HepG2 (cell line): ENCODE measurements at regions not wholly inside any gene's neighbourhood (a gene's known extent, or its start where the extent isn't known, plus 50 kb on each side); places are given as distances from the start of the nearest gene placed in this dataset.

Experiments used
- ADNP ChIP-seq: sonication (generic); formaldehyde crosslinking; IDR thresholded peaks from 2 replicates; pipeline ENCODE4 v1.4.0; 2020; ENCODE audit warnings: missing genetic modification reagents
- ARHGAP35 ChIP-seq: sonication (generic); formaldehyde crosslinking; IDR thresholded peaks from 2 replicates; pipeline ENCODE4 v1.9.0; 2022; ENCODE audit warnings: mild to moderate bottlenecking, inconsistent platforms, moderate library complexity, missing genetic modification reagents, borderline replicate concordance
- FOSL2 ChIP-seq: sonication (generic); formaldehyde crosslinking; IDR thresholded peaks from 2 replicates; pipeline ENCODE4 v1.4.0; 2020; ENCODE audit warnings: missing genetic modification reagents
- GABPB1 ChIP-seq: IDR thresholded peaks from 2 replicates; pipeline ENCODE4 v1.6.1; 2016; ENCODE audit warnings: mild to moderate bottlenecking, missing genetic modification reagents, moderate library complexity, missing compliant biosample characterization
- JUNB ChIP-seq: sonication (generic); formaldehyde crosslinking; IDR thresholded peaks from 2 replicates; pipeline ENCODE4 v1.8.0; 2022; ENCODE audit warnings: missing genetic modification reagents, mild to moderate bottlenecking, borderline replicate concordance
- MTF2 ChIP-seq: sonication (generic); formaldehyde crosslinking; IDR thresholded peaks from 2 replicates; pipeline ENCODE4 v1.5.0; 2020; ENCODE audit warnings: missing genetic modification reagents, borderline replicate concordance
- RAD21 ChIP-seq: fragments of 450-650 bp; formaldehyde crosslinking; IDR thresholded peaks from 2 replicates; pipeline ENCODE4 v1.5.0; 2020; ENCODE audit warnings: mild to moderate bottlenecking
- RARA ChIP-seq: IDR thresholded peaks from 2 replicates; pipeline ENCODE4 v1.6.1; 2016; ENCODE audit warnings: missing genetic modification reagents, missing compliant biosample characterization
- SMC3 ChIP-seq: IDR thresholded peaks from 2 replicates; pipeline ENCODE4 v1.6.1; 2011; ENCODE audit warnings: low read length, improper control_type of control experiment
- THYN1 ChIP-seq: sonication (generic); formaldehyde crosslinking; IDR thresholded peaks from 2 replicates; pipeline ENCODE4 v1.8.1; 2023; ENCODE audit warnings: low read depth, mild to moderate bottlenecking, moderate library complexity, missing genetic modification reagents, borderline replicate concordance
- ZBTB20 ChIP-seq: sonication (generic); formaldehyde crosslinking; IDR thresholded peaks from 2 replicates; pipeline ENCODE4 v1.8.1; 2023; ENCODE audit warnings: missing genetic modification reagents, low read depth, mild to moderate bottlenecking, borderline replicate concordance
- ZFP37 ChIP-seq: sonication (generic); formaldehyde crosslinking; IDR thresholded peaks from 2 replicates; pipeline ENCODE4 v1.4.0; 2020; ENCODE audit warnings: missing genetic modification reagents, borderline replicate concordance
- ZKSCAN5 ChIP-seq: sonication (generic); formaldehyde crosslinking; IDR thresholded peaks from 2 replicates; pipeline ENCODE4 v1.5.1; 2020; ENCODE audit warnings: mild to moderate bottlenecking, missing genetic modification reagents
- ZNF101 ChIP-seq: sonication (generic); formaldehyde crosslinking; IDR thresholded peaks from 2 replicates; pipeline ENCODE4 v1.4.0; 2020; ENCODE audit warnings: mild to moderate bottlenecking, low read depth, missing genetic modification reagents, borderline replicate concordance
- ZNF124 ChIP-seq: sonication (generic); formaldehyde crosslinking; IDR thresholded peaks from 2 replicates; pipeline ENCODE4 v1.4.0; 2020; ENCODE audit warnings: missing genetic modification reagents
- ZNF17 ChIP-seq: sonication (generic); formaldehyde crosslinking; IDR thresholded peaks from 2 replicates; pipeline ENCODE4 v1.5.0; 2020; ENCODE audit warnings: mild to moderate bottlenecking, missing genetic modification reagents
- ZNF709 ChIP-seq: sonication (generic); formaldehyde crosslinking; IDR thresholded peaks from 2 replicates; pipeline ENCODE4 v1.5.0; 2020; ENCODE audit warnings: mild to moderate bottlenecking, missing genetic modification reagents
- ZNF883 ChIP-seq: sonication (generic); formaldehyde crosslinking; IDR thresholded peaks from 2 replicates; pipeline ENCODE4 v1.5.1; 2020; ENCODE audit warnings: mild to moderate bottlenecking, missing genetic modification reagents; ENCODE audit errors: not compliant biosample characterization
- TF ChIP-seq, protein P1 (sequence below): sonication (generic); formaldehyde crosslinking; IDR thresholded peaks from 2 replicates; pipeline ENCODE4 v1.5.0; 2020; ENCODE audit warnings: mild to moderate bottlenecking, missing genetic modification reagents, moderate library complexity
- TF ChIP-seq, protein P2 (sequence below): sonication (generic); formaldehyde crosslinking; IDR thresholded peaks from 2 replicates; pipeline ENCODE4 v1.4.0; 2020; ENCODE audit warnings: mild to moderate bottlenecking, missing genetic modification reagents
- TF ChIP-seq, protein P3 (sequence below): sonication (generic); formaldehyde crosslinking; conservative IDR thresholded peaks from 2 replicates; pipeline ENCODE4 v1.8.1; 2023; ENCODE audit warnings: missing genetic modification reagents

DNA sequence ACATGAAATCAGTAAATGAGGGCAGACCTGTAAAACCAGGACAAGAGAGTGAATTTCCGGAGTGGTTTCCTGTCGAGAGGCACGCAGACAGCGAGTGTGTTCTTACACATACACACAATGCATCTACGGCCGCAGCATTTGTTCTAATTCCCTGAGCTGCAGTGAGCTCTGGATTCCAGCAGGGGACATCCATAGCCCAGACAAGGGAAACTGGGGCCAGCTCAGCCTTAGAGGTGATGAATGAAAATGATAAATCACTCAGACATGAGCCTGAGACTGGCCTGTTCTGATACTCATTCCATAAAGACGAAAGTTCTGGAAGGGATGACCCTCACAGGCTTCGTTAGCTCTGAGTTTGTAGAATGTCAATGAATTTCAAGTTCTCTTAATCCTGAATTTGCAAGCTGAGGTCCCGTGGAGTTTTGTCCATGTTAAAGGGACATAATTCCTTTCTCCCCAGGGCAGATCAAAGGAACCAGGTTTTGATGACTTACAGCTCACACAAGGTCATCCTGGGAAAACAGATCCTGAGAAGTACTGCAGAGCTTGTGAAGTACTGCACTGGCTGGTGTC, 207.9 kb upstream of the C1orf87 start (continued):
- TF ChIP-seq, protein P1, sequence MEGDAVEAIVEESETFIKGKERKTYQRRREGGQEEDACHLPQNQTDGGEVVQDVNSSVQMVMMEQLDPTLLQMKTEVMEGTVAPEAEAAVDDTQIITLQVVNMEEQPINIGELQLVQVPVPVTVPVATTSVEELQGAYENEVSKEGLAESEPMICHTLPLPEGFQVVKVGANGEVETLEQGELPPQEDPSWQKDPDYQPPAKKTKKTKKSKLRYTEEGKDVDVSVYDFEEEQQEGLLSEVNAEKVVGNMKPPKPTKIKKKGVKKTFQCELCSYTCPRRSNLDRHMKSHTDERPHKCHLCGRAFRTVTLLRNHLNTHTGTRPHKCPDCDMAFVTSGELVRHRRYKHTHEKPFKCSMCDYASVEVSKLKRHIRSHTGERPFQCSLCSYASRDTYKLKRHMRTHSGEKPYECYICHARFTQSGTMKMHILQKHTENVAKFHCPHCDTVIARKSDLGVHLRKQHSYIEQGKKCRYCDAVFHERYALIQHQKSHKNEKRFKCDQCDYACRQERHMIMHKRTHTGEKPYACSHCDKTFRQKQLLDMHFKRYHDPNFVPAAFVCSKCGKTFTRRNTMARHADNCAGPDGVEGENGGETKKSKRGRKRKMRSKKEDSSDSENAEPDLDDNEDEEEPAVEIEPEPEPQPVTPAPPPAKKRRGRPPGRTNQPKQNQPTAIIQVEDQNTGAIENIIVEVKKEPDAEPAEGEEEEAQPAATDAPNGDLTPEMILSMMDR (CRISPR knock-in tag): peak; percentile 89
- TF ChIP-seq ZNF709: no peak
- TF ChIP-seq SMC3: peak; percentile 72
- no peak for TF ChIP-seq ZBTB20
- no peak for TF ChIP-seq ZNF883 (CRISPR knock-in tag)
- no peak for TF ChIP-seq ZFP37 (CRISPR knock-in tag)
- TF ChIP-seq ZKSCAN5 (CRISPR knock-in tag): no peak
- no peak for TF ChIP-seq ZNF124
- no peak for TF ChIP-seq JUNB (CRISPR knock-in tag)
- TF ChIP-seq ADNP (CRISPR knock-in tag): no peak
- TF ChIP-seq THYN1 (CRISPR knock-in tag): no peak
- TF ChIP-seq GABPB1 (CRISPR knock-in tag): no peak
- TF ChIP-seq ARHGAP35 (CRISPR knock-in tag): no peak
- TF ChIP-seq, protein P2, sequence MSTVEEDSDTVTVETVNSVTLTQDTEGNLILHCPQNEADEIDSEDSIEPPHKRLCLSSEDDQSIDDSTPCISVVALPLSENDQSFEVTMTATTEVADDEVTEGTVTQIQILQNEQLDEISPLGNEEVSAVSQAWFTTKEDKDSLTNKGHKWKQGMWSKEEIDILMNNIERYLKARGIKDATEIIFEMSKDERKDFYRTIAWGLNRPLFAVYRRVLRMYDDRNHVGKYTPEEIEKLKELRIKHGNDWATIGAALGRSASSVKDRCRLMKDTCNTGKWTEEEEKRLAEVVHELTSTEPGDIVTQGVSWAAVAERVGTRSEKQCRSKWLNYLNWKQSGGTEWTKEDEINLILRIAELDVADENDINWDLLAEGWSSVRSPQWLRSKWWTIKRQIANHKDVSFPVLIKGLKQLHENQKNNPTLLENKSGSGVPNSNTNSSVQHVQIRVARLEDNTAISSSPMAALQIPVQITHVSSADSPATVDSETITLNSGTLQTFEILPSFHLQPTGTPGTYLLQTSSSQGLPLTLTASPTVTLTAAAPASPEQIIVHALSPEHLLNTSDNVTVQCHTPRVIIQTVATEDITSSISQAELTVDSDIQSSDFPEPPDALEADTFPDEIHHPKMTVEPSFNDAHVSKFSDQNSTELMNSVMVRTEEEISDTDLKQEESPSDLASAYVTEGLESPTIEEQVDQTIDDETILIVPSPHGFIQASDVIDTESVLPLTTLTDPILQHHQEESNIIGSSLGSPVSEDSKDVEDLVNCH (CRISPR knock-in tag): no peak
- no peak for TF ChIP-seq MTF2 (CRISPR knock-in tag)
- no peak for TF ChIP-seq ZNF101 (CRISPR knock-in tag)
- no peak for TF ChIP-seq RARA (CRISPR knock-in tag)
- TF ChIP-seq, protein P3, sequence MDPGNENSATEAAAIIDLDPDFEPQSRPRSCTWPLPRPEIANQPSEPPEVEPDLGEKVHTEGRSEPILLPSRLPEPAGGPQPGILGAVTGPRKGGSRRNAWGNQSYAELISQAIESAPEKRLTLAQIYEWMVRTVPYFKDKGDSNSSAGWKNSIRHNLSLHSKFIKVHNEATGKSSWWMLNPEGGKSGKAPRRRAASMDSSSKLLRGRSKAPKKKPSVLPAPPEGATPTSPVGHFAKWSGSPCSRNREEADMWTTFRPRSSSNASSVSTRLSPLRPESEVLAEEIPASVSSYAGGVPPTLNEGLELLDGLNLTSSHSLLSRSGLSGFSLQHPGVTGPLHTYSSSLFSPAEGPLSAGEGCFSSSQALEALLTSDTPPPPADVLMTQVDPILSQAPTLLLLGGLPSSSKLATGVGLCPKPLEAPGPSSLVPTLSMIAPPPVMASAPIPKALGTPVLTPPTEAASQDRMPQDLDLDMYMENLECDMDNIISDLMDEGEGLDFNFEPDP (CRISPR knock-in tag): no peak
- peak; percentile 67 for TF ChIP-seq RAD21 (CRISPR knock-in tag)
- TF ChIP-seq FOSL2: peak; percentile 83
- no peak for TF ChIP-seq ZNF17 (CRISPR knock-in tag)
